Right lobe of liver (tissue), 4 donors: ENCODE measurements at regions not wholly inside any gene's neighbourhood (a gene's known extent, or its start where the extent isn't known, plus 50 kb on each side); places are given as distances from the start of the nearest gene placed in this dataset.

Source experiments
- POLR2A ChIP-seq: fragments of 450-650 bp; IDR thresholded peaks from one replicate; pipeline ENCODE4 v1.6.1; 2017; ENCODE audit warnings: antibody characterized with exemption, mild to moderate bottlenecking
- TF ChIP-seq, protein P1 (sequence below), 4 donors: fragments of 200-600 bp in 3 of 4; fragments of 450-650 bp in 1 of 4; IDR thresholded peaks; one replicate each; pipeline versions ENCODE4 v1.5.1 to v1.8.0; 2016 to 2022; ENCODE audit warnings: antibody characterized with exemption in 4 of 4, mild to moderate bottlenecking in 2 of 4
- donor health status: DM: no; HTN: no; CAD: no.
- donor health status: DM: no; HTN: no; CAD: no.
- donor health status: DM: no; HTN: yes; CAD: no.

DNA sequence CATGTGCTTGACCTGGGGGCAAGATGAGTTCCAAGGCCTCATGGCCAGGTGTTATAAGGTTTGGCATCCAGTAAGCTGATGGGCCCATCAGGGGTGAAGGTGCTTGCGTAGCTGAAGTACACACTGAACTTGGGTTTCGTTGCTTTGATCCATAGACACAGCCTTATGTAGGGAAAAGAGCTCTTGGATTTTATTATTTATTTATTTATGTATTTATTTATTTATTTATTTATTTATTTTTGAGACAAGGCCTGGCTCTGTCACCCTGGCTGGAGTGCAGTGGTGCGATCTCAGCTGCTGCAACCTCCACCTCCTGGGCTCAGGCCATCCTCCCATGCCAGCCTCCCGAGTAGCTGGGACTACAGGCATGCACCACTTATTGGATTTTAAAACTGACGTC, 63.2 kb downstream of the FOXD2 start:
- TF ChIP-seq, protein P1, sequence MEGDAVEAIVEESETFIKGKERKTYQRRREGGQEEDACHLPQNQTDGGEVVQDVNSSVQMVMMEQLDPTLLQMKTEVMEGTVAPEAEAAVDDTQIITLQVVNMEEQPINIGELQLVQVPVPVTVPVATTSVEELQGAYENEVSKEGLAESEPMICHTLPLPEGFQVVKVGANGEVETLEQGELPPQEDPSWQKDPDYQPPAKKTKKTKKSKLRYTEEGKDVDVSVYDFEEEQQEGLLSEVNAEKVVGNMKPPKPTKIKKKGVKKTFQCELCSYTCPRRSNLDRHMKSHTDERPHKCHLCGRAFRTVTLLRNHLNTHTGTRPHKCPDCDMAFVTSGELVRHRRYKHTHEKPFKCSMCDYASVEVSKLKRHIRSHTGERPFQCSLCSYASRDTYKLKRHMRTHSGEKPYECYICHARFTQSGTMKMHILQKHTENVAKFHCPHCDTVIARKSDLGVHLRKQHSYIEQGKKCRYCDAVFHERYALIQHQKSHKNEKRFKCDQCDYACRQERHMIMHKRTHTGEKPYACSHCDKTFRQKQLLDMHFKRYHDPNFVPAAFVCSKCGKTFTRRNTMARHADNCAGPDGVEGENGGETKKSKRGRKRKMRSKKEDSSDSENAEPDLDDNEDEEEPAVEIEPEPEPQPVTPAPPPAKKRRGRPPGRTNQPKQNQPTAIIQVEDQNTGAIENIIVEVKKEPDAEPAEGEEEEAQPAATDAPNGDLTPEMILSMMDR (IDR thresholded peaks at IDR 0.05) = no peak
- TF ChIP-seq POLR2A = no peak
